H1 (cell line): ENCODE measurements at regions not wholly inside any gene's neighbourhood (a gene's known extent, or its start where the extent isn't known, plus 50 kb on each side); places are given as distances from the start of the nearest gene placed in this dataset.

Experiments
- CTCF ChIA-PET: fragments of 300-600 bp; sonication (Branson Sonifier 250); formaldehyde crosslinking; loops from one replicate; lab custom pipeline; 2021; ENCODE audit not compliant: partially characterized antibody; lab: Charles Lee
- POLR2A ChIA-PET: fragments of 300-600 bp; sonication (Branson Sonifier 250); formaldehyde crosslinking; loops from one replicate; lab custom pipeline; 2021; ENCODE audit warnings: inconsistent platforms; ENCODE audit not compliant: partially characterized antibody; lab: Charles Lee
- DNase-seq, 2 experiments: peaks; one replicate each; pipeline versions ENCODE4 v3.0.0 to v3.0.0-alpha.2; 2010 to 2022; ENCODE audit warnings: low spot score in 2 of 2, low read depth in 1 of 2, mixed read lengths in 1 of 2
- FAIRE-seq: peaks from 2 replicates; lab custom pipeline; 2011; peaks lifted over from hg19 to GRCh38; lab: Jason Lieb, UNC
- H2AFZ ChIP-seq: 2 replicates; pipeline ENCODE4 v1.8.1; 2012; ENCODE audit warnings: low read length, inconsistent platforms
- H2AK5ac ChIP-seq: 2 replicates; pipeline ENCODE4 v1.6.1; 2013; ENCODE audit warnings: low read depth, low read length
- H2BK120ac ChIP-seq: replicated peaks from 2 replicates; pipeline ENCODE3; 2013; ENCODE audit warnings: low read depth, low read length, inconsistent platforms
- H2BK12ac ChIP-seq: 2 replicates; pipeline ENCODE4 v1.6.1; 2013; ENCODE audit warnings: low read depth, low read length
- H2BK15ac ChIP-seq: 2 replicates; pipeline ENCODE4 v1.6.1; 2013; ENCODE audit warnings: low read length
- H2BK20ac ChIP-seq: 2 replicates; pipeline ENCODE4 v1.6.1; 2013; ENCODE audit warnings: low read length
- H2BK5ac ChIP-seq: 2 replicates; pipeline ENCODE4 v1.6.1; 2013; ENCODE audit warnings: low read depth, low read length
- H3K14ac ChIP-seq: 2 replicates; pipeline ENCODE4 v1.6.1; 2013; ENCODE audit warnings: inconsistent platforms; ENCODE audit not compliant: insufficient read length
- H3K18ac ChIP-seq: 2 replicates; pipeline ENCODE4 v1.6.1; 2013; ENCODE audit warnings: low read length; ENCODE audit errors: extremely low read depth
- H3K23ac ChIP-seq: 2 replicates; pipeline ENCODE4 v1.6.1; 2013; ENCODE audit warnings: inconsistent platforms; ENCODE audit not compliant: insufficient read length
- H3K23me2 ChIP-seq: 2 replicates; pipeline ENCODE4 v1.6.1; 2013; ENCODE audit warnings: low read depth, low read length
- H3K27ac ChIP-seq: 2 replicates; pipeline ENCODE4 v1.6.1; 2011; ENCODE audit warnings: low read depth, low read length, inconsistent platforms
- H3K27me3 ChIP-seq, 4 experiments: replicated peaks in 1 of 4; 1 replicate in 1 of 4; 2 replicates in 3 of 4; pipeline versions ENCODE4 v1.6.1 to v1.8.1; 2011 to 2013; ENCODE audit warnings: low read length in 3 of 4, mild to moderate bottlenecking in 3 of 4, inconsistent platforms in 2 of 4, mixed read lengths in 2 of 4, moderate library complexity in 1 of 4; ENCODE audit not compliant: control insufficient read depth in 3 of 4, insufficient read depth in 3 of 4; ENCODE audit errors: extremely low read depth in 1 of 4
- H3K36me3 ChIP-seq, 4 experiments: 2 replicates each; pipeline versions ENCODE4 v1.6.1 to v1.8.1; 2011 to 2013; ENCODE audit warnings: mild to moderate bottlenecking in 4 of 4, low read length in 3 of 4, moderate library complexity in 2 of 4, control low read depth in 1 of 4, inconsistent platforms in 1 of 4; ENCODE audit not compliant: insufficient read depth in 4 of 4, control insufficient read depth in 2 of 4
- H3K4ac ChIP-seq: replicated peaks from 2 replicates; pipeline ENCODE3; 2013; ENCODE audit warnings: low read length, low read depth, mixed read lengths, inconsistent platforms; ENCODE audit not compliant: insufficient read length
- H3K4me1 ChIP-seq, 4 experiments: replicated peaks in 1 of 4; 1 replicate in 1 of 4; 2 replicates in 3 of 4; pipeline versions ENCODE4 v1.6.1 to v1.8.1; 2011 to 2013; ENCODE audit warnings: low read length in 3 of 4, inconsistent platforms in 2 of 4, mixed read lengths in 1 of 4; ENCODE audit not compliant: insufficient read depth in 4 of 4, control insufficient read depth in 3 of 4
- H3K4me2 ChIP-seq, 2 experiments: 2 replicates each; pipeline versions ENCODE4 v1.6.1 to v1.8.1; 2011 to 2013; ENCODE audit warnings: low read depth in 2 of 2, low read length in 2 of 2, control low read depth in 1 of 2, inconsistent platforms in 1 of 2, mild to moderate bottlenecking in 1 of 2; ENCODE audit not compliant: insufficient read depth in 1 of 2
- H3K4me3 ChIP-seq, 4 experiments: fragments of 200-600, 300-600 bp in 1 of 4; sonication (generic), shearing (Covaris generic), sonication (Bioruptor Twin) in 1 of 4; 2 replicates each; pipeline versions ENCODE4 v1.5.1 to v1.8.1; 2011 to 2016; ENCODE audit warnings: low read length in 4 of 4, low read depth in 3 of 4, control low read depth in 2 of 4, inconsistent platforms in 2 of 4, mild to moderate bottlenecking in 2 of 4, mixed read lengths in 1 of 4, moderate library complexity in 1 of 4; ENCODE audit not compliant: insufficient read depth in 2 of 4; ENCODE audit errors: extremely low read depth in 1 of 4
- H3K56ac ChIP-seq: replicated peaks from 2 replicates; pipeline ENCODE3; 2013; ENCODE audit warnings: low read depth, mild to moderate bottlenecking, mixed read lengths, low read length, inconsistent platforms; ENCODE audit not compliant: insufficient read length
- H3K79me1 ChIP-seq: 2 replicates; pipeline ENCODE4 v1.6.1; 2013; ENCODE audit warnings: low read depth, low read length, control low read depth
- H3K79me2 ChIP-seq, 2 experiments: 2 replicates each; pipeline versions ENCODE4 v1.6.1 to v1.8.1; 2012 to 2013; ENCODE audit warnings: low read length in 2 of 2, mild to moderate bottlenecking in 2 of 2, inconsistent platforms in 1 of 2; ENCODE audit not compliant: insufficient read depth in 2 of 2, control insufficient read depth in 1 of 2
- H3K9ac ChIP-seq, 4 experiments: replicated peaks in 1 of 4; 1 replicate in 1 of 4; 2 replicates in 3 of 4; pipeline versions ENCODE4 v1.6.1 to v1.8.1; 2011 to 2013; ENCODE audit warnings: low read depth in 3 of 4, low read length in 3 of 4, control low read depth in 2 of 4, mild to moderate bottlenecking in 2 of 4, moderate library complexity in 2 of 4, inconsistent platforms in 1 of 4; ENCODE audit errors: extremely low read depth in 1 of 4
- H3K9me3 ChIP-seq, 2 experiments: 2 replicates each; pipeline versions ENCODE4 v1.6.1 to v1.8.1; 2012 to 2013; ENCODE audit warnings: mild to moderate bottlenecking in 2 of 2, moderate library complexity in 2 of 2, control low read depth in 1 of 2, inconsistent platforms in 1 of 2, low read depth in 1 of 2, low read length in 1 of 2, mixed read lengths in 1 of 2; ENCODE audit not compliant: insufficient read depth in 2 of 2
- H4K20me1 ChIP-seq, 2 experiments: replicated peaks in 1 of 2; 2 replicates each; pipeline versions ENCODE3 to v1.8.1; 2011 to 2013; ENCODE audit warnings: inconsistent platforms in 2 of 2, low read length in 2 of 2, mild to moderate bottlenecking in 1 of 2; ENCODE audit not compliant: insufficient read depth in 2 of 2, control insufficient read depth in 1 of 2
- H4K5ac ChIP-seq: 2 replicates; pipeline ENCODE4 v1.6.1; 2013; ENCODE audit warnings: low read length, low read depth, mixed read lengths, inconsistent platforms; ENCODE audit not compliant: insufficient read length
- H4K8ac ChIP-seq: 2 replicates; pipeline ENCODE4 v1.8.0; 2013; ENCODE audit warnings: mild to moderate bottlenecking, moderate library complexity, low read length, inconsistent platforms; ENCODE audit not compliant: insufficient read depth; ENCODE audit errors: extremely low read depth
- H4K91ac ChIP-seq: replicated peaks from 2 replicates; pipeline ENCODE3; 2013; ENCODE audit warnings: low read length, mixed read lengths, inconsistent platforms; ENCODE audit not compliant: insufficient read length
- BACH1 ChIP-seq: IDR thresholded peaks from 2 replicates; pipeline ENCODE4 v1.6.1; 2012; ENCODE audit warnings: low read length, improper control_type of control experiment
- EZH2 ChIP-seq: fragments of 200-600 bp; sonication (generic); IDR thresholded peaks from 2 replicates; pipeline ENCODE4 v1.7.1; 2012; ENCODE audit warnings: low read depth, mild to moderate bottlenecking, moderate library complexity, low read length, inconsistent platforms; ENCODE audit not compliant: severe bottlenecking
- GABPA ChIP-seq: IDR thresholded peaks from 2 replicates; pipeline ENCODE4 v1.6.1; 2011; ENCODE audit warnings: mild to moderate bottlenecking, low read length, moderate library complexity, borderline replicate concordance; ENCODE audit not compliant: insufficient read depth
- KDM1A ChIP-seq: fragments of 200-600, 300-600 bp; sonication (generic); IDR thresholded peaks from 2 replicates; pipeline ENCODE4 v1.7.1; 2016; ENCODE audit warnings: mild to moderate bottlenecking, low read length, borderline replicate concordance
- POLR2A ChIP-seq, 2 experiments: IDR thresholded peaks; 1 replicate in 1 of 2; 2 replicates in 1 of 2; pipeline ENCODE4 v1.6.1; 2011; ENCODE audit warnings: low read depth in 2 of 2, low read length in 2 of 2, mild to moderate bottlenecking in 2 of 2; ENCODE audit errors: control extremely low read depth in 1 of 2
- RFX5 ChIP-seq: IDR thresholded peaks from 2 replicates; pipeline ENCODE4 v1.6.1; 2011; ENCODE audit warnings: low read depth, low read length, improper control_type of control experiment, borderline replicate concordance
- RXRA ChIP-seq: IDR thresholded peaks from 2 replicates; pipeline ENCODE4 v1.6.1; 2011; ENCODE audit warnings: low read depth, mild to moderate bottlenecking, low read length, moderate library complexity; ENCODE audit not compliant: insufficient read depth
- SP4 ChIP-seq: IDR thresholded peaks from 2 replicates; pipeline ENCODE4 v1.6.1; 2012; ENCODE audit warnings: low read length, inconsistent platforms
- TCF12 ChIP-seq: IDR thresholded peaks from 2 replicates; pipeline ENCODE4 v1.6.1; 2011; ENCODE audit warnings: low read depth, mild to moderate bottlenecking, low read length
- YY1 ChIP-seq: IDR thresholded peaks from 2 replicates; pipeline ENCODE4 v1.6.1; 2011; ENCODE audit warnings: low read depth, mild to moderate bottlenecking, low read length
- ZNF274 ChIP-seq: IDR thresholded peaks from 2 replicates; pipeline ENCODE4 v1.7.0; 2012; ENCODE audit warnings: low read length, borderline replicate concordance; ENCODE audit errors: extremely low read depth
- WGBS, 2 experiments: shearing (Covaris generic) in 1 of 2; methylation state at CpG; one replicate each; pipeline versions ENCODE4 v1.1.6 to v1.1.7; 2013 to 2015; ENCODE audit warnings: low lambda C conversion rate in 2 of 2, mixed read lengths in 2 of 2, inconsistent platforms in 1 of 2, low coverage in 1 of 2, missing lambda C conversion rate in 1 of 2; ENCODE audit not compliant: insufficient replicate concordance in 2 of 2, insufficient coverage in 1 of 2, insufficient read length in 1 of 2; ENCODE audit errors: extremely low coverage in 1 of 2, missing lambda C conversion rate in 1 of 2; 5-methylcytosine and 5-hydroxymethylcytosine counted together

DNA sequence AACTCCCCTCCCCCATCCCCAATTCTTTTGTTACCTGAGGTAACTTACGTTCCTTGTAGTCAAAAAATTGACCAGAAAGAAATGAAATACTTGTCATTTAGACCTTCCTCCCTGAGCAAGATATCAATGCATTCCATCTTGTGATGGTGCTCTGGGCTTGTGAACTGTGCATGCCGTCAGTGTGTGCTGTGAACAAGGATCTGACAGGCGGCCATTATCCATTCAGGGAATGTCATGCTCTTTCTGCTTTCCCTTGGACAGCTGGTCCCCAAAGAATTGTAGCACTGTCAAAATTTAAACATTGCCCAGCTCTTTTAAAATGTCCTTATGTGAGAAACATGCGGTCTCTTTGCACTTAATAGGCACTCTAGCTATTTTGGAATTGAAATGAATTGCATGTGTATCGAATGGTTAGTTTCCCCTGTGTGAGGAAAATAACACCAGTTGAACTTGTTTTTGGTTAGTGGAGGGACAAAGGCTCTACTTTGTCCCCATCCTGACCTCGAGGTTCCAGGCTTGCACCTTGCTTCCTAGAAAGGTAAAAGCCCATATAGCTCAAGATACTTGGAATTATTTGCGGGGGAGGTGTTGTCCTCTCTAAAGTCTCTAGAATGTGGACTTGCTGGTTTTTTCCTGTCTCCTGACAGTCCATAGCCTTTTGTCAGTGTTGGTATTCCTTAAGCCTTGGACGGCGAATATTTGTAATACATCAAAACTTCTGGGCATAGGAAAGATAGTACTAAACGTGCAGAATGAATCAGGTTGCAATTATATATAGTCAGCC, 350.9 kb downstream of the NUP35 start:
- peak overlapping the region; percentile 54; the same call in 1 of the 2 replicates for H2AFZ ChIP-seq
- FAIRE-seq: peak; percentile 36

More for the DNA sequence above, 350.9 kb downstream of the NUP35 start:
- no peak overlapping the region for H2BK120ac ChIP-seq
- no peak overlapping the region for H4K5ac ChIP-seq
- H3K4me3 ChIP-seq: no peak overlapping the region
- H3K9ac ChIP-seq: no peak overlapping the region
- no peak for TF ChIP-seq POLR2A (IDR thresholded peaks at IDR 0.05; ENCODE audit: control extremely low read depth in 1 of 2, low read depth in 2 of 2, low read length in 2 of 2)
- TF ChIP-seq ZNF274: no peak
- TF ChIP-seq YY1: no peak
- no peak for TF ChIP-seq BACH1
- no peak for TF ChIP-seq SP4
- no peak for TF ChIP-seq EZH2
- no peak for TF ChIP-seq RXRA
- TF ChIP-seq GABPA: no peak
- no peak for TF ChIP-seq RFX5
- no peak for TF ChIP-seq TCF12
- no peak for TF ChIP-seq KDM1A
- TF ChIP-seq, all 59 proteins: peak for 0
- peaks cover 0 to 7% of the 10 kb centered on the region in 2 experiments; a peak in 1 of 4 replicates for H3K9me3 ChIP-seq
- no peak overlapping the region for H3K18ac ChIP-seq
- ChIA-PET POLR2A (no interaction called here), CTCF (no interaction called here)
- H2BK5ac ChIP-seq: no peak overlapping the region
- no peaks in the 10 kb centered on the region for H3K27me3 ChIP-seq
- H3K4ac ChIP-seq: no peak overlapping the region
- peak overlapping the region; percentile 1; the same call in 1 of the 2 replicates for H2BK12ac ChIP-seq
- no peak overlapping the region for H2BK20ac ChIP-seq
- peak overlapping the region; percentile 68; the same call in 1 of the 2 replicates for H4K8ac ChIP-seq
- no peak overlapping the region for H3K23ac ChIP-seq
- H2BK15ac ChIP-seq: no peak overlapping the region
- WGBS, 2 experiments: 84% methylated on average over 10 of the region's 10 CpGs; no CpG with 5 or more reads in 1 of the 2 experiments
- no peak overlapping the region for H3K27ac ChIP-seq
- no peak overlapping the region for H4K91ac ChIP-seq
- H3K14ac ChIP-seq: no peak overlapping the region
- no peak overlapping the region for H3K56ac ChIP-seq
- H3K4me1 ChIP-seq: peaks cover 0 to 4% (median 1%) of the 10 kb centered on the region in 4 experiments; a peak in 2 of 7 replicates
- H3K79me1 ChIP-seq: no peaks in the 10 kb centered on the region
- H3K4me2 ChIP-seq: no peak overlapping the region
- H2AK5ac ChIP-seq: no peak overlapping the region
- H3K79me2 ChIP-seq: no peaks in the 10 kb centered on the region
- no peak for DNase-seq
- no peaks in the 10 kb centered on the region for H4K20me1 ChIP-seq
- no peaks in the 10 kb centered on the region for H3K36me3 ChIP-seq
- no peaks in the 10 kb centered on the region for H3K23me2 ChIP-seq
